GM18505 (cell line): ENCODE measurements at regions not wholly inside any gene's neighbourhood (a gene's known extent, or its start where the extent isn't known, plus 50 kb on each side); places are given as distances from the start of the nearest gene placed in this dataset.

Experiments
- ATAC-seq: cut with Tn5 transposase; IDR thresholded peaks from one replicate; pipeline ENCODE4 v1.9.1; 2021; ENCODE audit not compliant: unreplicated experiment
- POLR2A ChIP-seq: IDR thresholded peaks from 4 replicates; pipeline ENCODE4 v1.6.1; 2011; ENCODE audit warnings: borderline replicate concordance; ENCODE audit not compliant: insufficient read depth, insufficient read length; ENCODE audit errors: extremely low read depth

- no peak for TF ChIP-seq POLR2A
These were observed 735.8 kb upstream of the WWC1 start for GRCh38 chr5:167555565-167556166.

GRCh38 chr5:167557359-167557758 lies 734.1 kb upstream of the WWC1 start:
- no peak for TF ChIP-seq POLR2A
- no peak for ATAC-seq

More at GRCh38 chr5:167555565-167556166, 735.8 kb upstream of the WWC1 start:
- ATAC-seq = no peak

DNA sequence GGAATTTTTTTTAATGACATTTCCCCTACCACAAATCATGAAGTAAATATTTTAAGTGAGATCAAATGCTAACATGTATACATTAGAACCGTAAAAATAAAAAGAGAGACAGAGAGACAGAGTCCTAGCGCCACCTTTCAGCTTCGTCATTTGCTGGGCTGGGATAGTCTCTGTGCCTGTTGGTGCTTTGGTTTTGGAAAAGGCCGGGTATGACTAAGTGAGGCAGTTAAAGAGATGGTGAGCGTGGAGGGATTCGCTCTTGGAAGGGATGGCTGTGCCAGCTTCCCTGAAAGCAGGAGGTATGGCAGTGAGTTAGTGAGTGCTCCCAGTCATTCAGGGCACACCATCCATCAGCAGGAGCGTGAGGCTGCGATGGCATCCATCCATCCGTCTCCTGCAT lies 729.6 kb upstream of the WWC1 start:
- ATAC-seq = no peak
- no peak for TF ChIP-seq POLR2A

DNA sequence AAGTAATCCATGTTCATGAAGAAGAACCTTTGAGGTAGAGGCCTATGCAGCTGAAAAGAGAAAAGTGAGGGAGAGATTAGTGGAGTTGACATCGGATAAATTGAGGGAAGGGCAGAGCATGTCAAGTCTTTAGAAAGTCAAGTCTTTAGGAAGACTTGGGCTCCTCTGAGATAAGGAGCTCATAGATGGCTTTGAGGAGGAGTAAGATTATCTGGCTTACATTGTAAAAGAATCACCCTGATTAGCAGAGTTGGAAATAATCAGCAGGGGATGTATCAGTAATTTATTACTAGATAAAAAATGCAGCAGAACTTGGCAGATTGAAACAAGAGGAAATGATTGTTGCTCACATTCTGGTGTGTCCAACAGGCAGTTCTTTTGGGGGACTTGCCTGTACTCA lies 727.2 kb upstream of the WWC1 start:
- TF ChIP-seq POLR2A = no peak
- ATAC-seq = no peak

GRCh38 chr5:167565189-167565954 lies 726.1 kb upstream of the WWC1 start:
- TF ChIP-seq POLR2A = no peak
- no peak for ATAC-seq

DNA sequence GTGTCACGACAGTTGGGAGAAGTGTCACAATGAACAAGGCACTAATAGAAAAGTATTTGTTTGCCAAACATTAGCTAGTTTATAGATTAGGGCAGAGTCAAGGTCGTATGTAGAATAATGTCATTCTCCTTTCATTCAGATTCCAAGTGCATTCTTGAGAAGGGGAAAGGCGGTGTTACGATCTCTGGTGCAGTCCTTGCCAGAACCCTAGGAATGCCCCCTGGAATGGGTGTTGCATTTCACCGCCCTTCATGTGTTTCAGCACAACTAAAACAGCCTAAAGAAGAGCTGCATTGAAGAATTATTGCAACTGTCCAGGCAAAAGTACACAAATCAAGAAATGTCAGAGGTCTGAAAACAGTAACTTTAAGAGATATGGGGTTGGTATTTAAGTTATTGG lies 721.0 kb upstream of the WWC1 start:
- no peak for TF ChIP-seq POLR2A
- no peak for ATAC-seq

- no peak for ATAC-seq
- no peak for TF ChIP-seq POLR2A
These were observed 719.6 kb upstream of the WWC1 start for GRCh38 chr5:167571824-167572223.

- no peak for ATAC-seq
- TF ChIP-seq POLR2A = no peak
These were observed 717.9 kb upstream of the WWC1 start for GRCh38 chr5:167573370-167574127.

GRCh38 chr5:167574464-167574863 lies 717.0 kb upstream of the WWC1 start:
- no peak for ATAC-seq
- TF ChIP-seq POLR2A = no peak

DNA sequence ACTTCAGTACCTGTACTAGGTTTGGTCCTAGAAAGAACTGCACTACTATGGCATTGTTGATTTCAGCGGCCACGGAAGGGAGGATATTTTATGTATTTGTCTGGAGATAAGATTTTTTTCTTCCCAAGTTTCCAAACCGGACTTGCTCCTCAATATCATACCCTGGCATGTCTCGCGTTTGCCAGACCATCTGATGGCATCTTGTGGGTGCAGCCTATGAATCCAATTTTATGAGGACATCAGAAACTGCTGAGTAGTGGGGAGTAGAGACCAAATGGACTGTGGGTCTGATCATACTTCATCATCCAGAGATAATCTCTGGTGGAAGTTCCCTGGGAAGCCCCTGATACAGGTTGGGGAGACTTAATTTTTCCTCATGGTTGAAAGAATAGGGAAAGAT lies 716.1 kb upstream of the WWC1 start:
- TF ChIP-seq POLR2A = no peak

GRCh38 chr5:167576126-167576525 lies 715.3 kb upstream of the WWC1 start:
- ATAC-seq = no peak
- TF ChIP-seq POLR2A = no peak

More for the DNA sequence above, 716.1 kb upstream of the WWC1 start:
- no peak for ATAC-seq

- ATAC-seq = no peak
- TF ChIP-seq POLR2A = no peak
These were observed 714.5 kb upstream of the WWC1 start for GRCh38 chr5:167576897-167577296.

DNA sequence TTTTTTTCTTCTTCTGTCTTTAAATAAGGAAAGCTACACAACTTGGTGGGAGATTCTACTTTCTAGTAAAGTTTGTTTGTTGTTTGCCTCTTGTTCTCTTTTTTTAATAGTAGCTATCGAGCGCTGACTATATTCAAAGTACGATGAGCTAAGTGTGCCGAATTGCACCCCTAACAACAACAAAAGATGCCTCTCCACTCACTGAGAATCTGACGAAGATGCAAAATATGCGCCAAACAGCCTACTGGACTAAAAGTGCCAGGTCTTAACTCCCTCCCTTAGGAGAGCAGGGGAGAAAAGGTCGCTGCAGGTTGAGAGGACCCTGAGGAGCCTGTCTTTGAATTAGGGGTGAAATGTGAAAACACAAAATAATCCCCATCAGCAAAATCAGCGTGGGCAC lies 713.8 kb upstream of the WWC1 start:
- no peak for ATAC-seq
- TF ChIP-seq POLR2A = no peak

DNA sequence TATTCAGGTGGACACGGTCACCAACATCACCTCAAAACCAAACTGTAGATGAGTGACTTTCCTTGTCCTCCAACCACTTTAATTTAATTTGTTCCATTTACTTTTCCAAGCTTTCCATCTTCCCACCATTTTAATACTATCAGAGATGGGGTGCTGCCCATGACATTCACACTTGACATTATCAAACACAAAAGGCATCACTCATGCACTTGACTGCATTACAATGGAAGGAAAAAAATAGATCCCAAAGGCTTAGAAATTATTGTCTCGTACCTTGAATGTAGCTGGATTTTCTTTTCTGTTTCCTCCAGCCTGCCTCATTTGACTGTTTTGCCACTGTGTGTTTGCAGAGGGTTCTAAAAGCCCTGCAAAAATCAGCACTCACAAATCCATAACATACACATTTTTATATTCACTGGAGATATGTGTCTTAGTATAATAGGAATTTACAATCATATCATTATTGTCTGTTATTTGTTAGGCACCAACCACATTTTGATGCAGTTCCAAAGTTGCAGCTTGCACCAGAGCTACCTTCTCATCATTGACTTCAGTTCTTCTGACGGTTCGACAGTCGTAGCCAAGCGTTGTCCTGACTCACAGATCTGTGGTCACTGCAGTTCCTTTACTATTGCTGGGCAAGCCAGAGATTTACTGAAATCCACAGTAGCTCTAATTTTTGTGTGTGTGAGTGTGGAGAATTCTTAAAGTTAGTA lies 712.3 kb upstream of the WWC1 start:
- no peak for ATAC-seq
- TF ChIP-seq POLR2A = no peak

- no peak for ATAC-seq
- no peak for TF ChIP-seq POLR2A
These were observed 711.8 kb upstream of the WWC1 start for GRCh38 chr5:167579693-167580055.
